Prostate gland (tissue), 2 donors: ENCODE measurements at regions not wholly inside any gene's neighbourhood (a gene's known extent, or its start where the extent isn't known, plus 50 kb on each side); places are given as distances from the start of the nearest gene placed in this dataset.

Experiments used
- DNase-seq: peaks from one replicate; pipeline ENCODE4 v3.0.0-alpha.2; 2019; ENCODE audit warnings: low spot score
- H3K27ac ChIP-seq, 2 donors: fragments of 200-600 bp; sonication (generic); 2 replicates each; pipeline ENCODE4 v1.5.1; 2017 to 2019
- H3K27me3 ChIP-seq: fragments of 200-600 bp; sonication (generic); replicated peaks from 2 replicates; pipeline ENCODE4 v1.5.1; 2019; ENCODE audit not compliant: insufficient read depth
- H3K36me3 ChIP-seq, 2 donors: fragments of 200-600 bp; sonication (generic); 1 replicate in 1 of 2; 2 replicates in 1 of 2; pipeline versions ENCODE4 v1.5.1 to v1.8.1; 2017 to 2019
- H3K4me1 ChIP-seq: fragments of 200-600 bp; sonication (generic); replicated peaks from 2 replicates; pipeline ENCODE4 v1.5.1; 2019
- H3K4me3 ChIP-seq, 2 donors: fragments of 200-600 bp; sonication (generic); 2 replicates each; pipeline ENCODE4 v1.5.1; 2017 to 2019
- H3K9me3 ChIP-seq: fragments of 200-600 bp; sonication (generic); 2 replicates; pipeline ENCODE4 v1.5.1; 2017
- POLR2A ChIP-seq: fragments of 450-650 bp; IDR thresholded peaks from one replicate; pipeline ENCODE4 v1.6.1; 2016; ENCODE audit warnings: antibody characterized with exemption, mild to moderate bottlenecking
- POLR2AphosphoS5 ChIP-seq: sonication (generic); formaldehyde crosslinking; IDR thresholded peaks from one replicate; pipeline ENCODE4 v1.6.1; 2017; ENCODE audit warnings: antibody characterized with exemption
- WGBS: methylation state at CpG from one replicate; pipeline ENCODE4 v1.1.5; 2018; 5-methylcytosine and 5-hydroxymethylcytosine counted together
- intact Hi-C: fragments of 100-400 bp; cut with DNase I; formaldehyde crosslinking; loops from one replicate; pipeline ENCODE4 v1.14.2; 2022
- TF ChIP-seq, protein P1 (sequence below), 4 experiments: fragments of 200-600 bp in 2 of 4; fragments of 450-650 bp in 2 of 4; sonication (generic) in 2 of 4; IDR thresholded peaks; 1 replicate in 3 of 4; 2 replicates in 1 of 4; pipeline ENCODE4 v1.5.1; 2016 to 2019; ENCODE audit warnings: antibody characterized with exemption in 4 of 4, mild to moderate bottlenecking in 2 of 4, moderate library complexity in 2 of 4

DNA sequence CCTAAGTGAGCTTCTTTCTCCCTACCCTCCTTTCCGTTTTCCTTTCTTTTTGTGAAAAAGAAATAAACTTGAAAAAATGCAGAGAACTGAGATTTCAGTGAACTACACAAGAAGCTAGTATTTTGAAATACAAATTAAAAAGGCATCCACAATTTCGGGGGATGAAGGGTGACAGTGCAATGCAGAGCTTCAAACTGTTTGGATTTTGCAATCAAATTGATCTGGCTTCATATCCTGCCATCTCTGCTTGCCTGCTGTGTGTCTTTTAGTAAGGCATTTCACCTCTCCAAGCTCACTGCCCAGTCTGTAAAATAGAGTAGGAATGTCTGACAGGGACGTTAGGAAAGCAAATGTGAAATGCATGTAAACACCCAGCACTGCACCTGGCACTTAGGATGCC is 258.0 kb downstream of the HACE1 start:
- DNase-seq = no peak
- no peaks in the 10 kb centered on the region for H3K4me1 ChIP-seq
- H3K9me3 ChIP-seq = no peaks in the 10 kb centered on the region
- no peak overlapping the region for H3K4me3 ChIP-seq
- H3K27me3 ChIP-seq = no peaks in the 10 kb centered on the region
- 40% methylated on average over 3 of the region's 3 CpGs for WGBS
- no peak overlapping the region for H3K27ac ChIP-seq
- TF ChIP-seq POLR2AphosphoS5 = no peak
- TF ChIP-seq POLR2A = no peak
- TF ChIP-seq, protein P1, sequence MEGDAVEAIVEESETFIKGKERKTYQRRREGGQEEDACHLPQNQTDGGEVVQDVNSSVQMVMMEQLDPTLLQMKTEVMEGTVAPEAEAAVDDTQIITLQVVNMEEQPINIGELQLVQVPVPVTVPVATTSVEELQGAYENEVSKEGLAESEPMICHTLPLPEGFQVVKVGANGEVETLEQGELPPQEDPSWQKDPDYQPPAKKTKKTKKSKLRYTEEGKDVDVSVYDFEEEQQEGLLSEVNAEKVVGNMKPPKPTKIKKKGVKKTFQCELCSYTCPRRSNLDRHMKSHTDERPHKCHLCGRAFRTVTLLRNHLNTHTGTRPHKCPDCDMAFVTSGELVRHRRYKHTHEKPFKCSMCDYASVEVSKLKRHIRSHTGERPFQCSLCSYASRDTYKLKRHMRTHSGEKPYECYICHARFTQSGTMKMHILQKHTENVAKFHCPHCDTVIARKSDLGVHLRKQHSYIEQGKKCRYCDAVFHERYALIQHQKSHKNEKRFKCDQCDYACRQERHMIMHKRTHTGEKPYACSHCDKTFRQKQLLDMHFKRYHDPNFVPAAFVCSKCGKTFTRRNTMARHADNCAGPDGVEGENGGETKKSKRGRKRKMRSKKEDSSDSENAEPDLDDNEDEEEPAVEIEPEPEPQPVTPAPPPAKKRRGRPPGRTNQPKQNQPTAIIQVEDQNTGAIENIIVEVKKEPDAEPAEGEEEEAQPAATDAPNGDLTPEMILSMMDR (IDR thresholded peaks at IDR 0.05) = no peak
- intact Hi-C loops = no loop called here
- no peaks in the 10 kb centered on the region for H3K36me3 ChIP-seq

DNA sequence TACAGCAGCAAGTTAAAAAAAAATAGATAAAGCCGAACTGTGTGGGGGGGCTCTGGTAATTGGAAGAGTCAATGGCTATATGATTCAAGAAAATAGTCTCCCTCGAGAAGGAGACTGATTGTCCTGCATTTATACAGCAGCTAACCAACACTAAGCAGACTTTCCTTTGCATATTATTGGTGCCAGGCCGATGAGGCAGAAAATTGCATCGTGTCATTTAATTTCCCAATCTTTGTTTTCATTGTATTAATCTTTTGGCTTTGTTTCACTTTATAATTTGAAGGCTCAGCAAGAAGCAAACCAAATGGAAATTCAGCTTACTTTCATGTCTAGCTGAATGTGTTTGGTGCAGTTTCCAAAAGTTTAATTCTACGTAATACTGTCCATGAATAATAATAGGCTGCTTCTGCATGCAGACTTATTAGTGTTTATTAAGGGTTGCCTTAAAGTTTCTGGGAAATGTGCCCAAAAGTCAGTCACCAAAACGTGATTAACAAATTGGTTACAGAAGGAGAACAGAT is 258.5 kb downstream of the HACE1 start:
- H3K27me3 ChIP-seq = no peaks in the 10 kb centered on the region
- H3K27ac ChIP-seq = no peak overlapping the region
- intact Hi-C loops = no loop called here
- WGBS = 49% methylated on average over 6 of the region's 6 CpGs
- H3K9me3 ChIP-seq = no peaks in the 10 kb centered on the region
- H3K4me1 ChIP-seq = no peaks in the 10 kb centered on the region
- no peak overlapping the region for H3K4me3 ChIP-seq
- no peak for DNase-seq
- H3K36me3 ChIP-seq = no peaks in the 10 kb centered on the region
- TF ChIP-seq, protein P1 (IDR thresholded peaks at IDR 0.05) = no peak
- TF ChIP-seq POLR2A (no peak), POLR2AphosphoS5 (no peak)

DNA sequence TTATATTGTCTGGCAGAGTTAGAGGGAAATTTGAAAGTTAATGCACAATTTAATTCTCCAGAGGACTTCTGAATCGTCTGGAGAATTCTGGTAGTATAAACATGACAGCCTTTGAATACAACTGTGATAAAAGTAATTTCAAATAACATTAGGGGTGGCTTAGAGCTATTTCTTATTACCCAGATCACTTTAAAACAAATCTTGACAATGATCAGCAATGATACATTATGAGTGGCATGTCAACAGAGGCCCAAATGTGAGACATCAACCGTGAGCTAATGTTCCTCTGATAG is 259.1 kb downstream of the HACE1 start:
- TF ChIP-seq, protein P1 (IDR thresholded peaks at IDR 0.05) = no peak
- TF ChIP-seq POLR2AphosphoS5 (no peak), POLR2A (no peak)
- 44% methylated on average over 2 of the region's 2 CpGs for WGBS
- no peaks in the 10 kb centered on the region for H3K36me3 ChIP-seq
- no peak overlapping the region for H3K4me3 ChIP-seq
- no peak overlapping the region for H3K27ac ChIP-seq
- no peaks in the 10 kb centered on the region for H3K9me3 ChIP-seq
- DNase-seq = no peak
- no peaks in the 10 kb centered on the region for H3K27me3 ChIP-seq
- no peaks in the 10 kb centered on the region for H3K4me1 ChIP-seq
- intact Hi-C loops = no loop called here

DNA sequence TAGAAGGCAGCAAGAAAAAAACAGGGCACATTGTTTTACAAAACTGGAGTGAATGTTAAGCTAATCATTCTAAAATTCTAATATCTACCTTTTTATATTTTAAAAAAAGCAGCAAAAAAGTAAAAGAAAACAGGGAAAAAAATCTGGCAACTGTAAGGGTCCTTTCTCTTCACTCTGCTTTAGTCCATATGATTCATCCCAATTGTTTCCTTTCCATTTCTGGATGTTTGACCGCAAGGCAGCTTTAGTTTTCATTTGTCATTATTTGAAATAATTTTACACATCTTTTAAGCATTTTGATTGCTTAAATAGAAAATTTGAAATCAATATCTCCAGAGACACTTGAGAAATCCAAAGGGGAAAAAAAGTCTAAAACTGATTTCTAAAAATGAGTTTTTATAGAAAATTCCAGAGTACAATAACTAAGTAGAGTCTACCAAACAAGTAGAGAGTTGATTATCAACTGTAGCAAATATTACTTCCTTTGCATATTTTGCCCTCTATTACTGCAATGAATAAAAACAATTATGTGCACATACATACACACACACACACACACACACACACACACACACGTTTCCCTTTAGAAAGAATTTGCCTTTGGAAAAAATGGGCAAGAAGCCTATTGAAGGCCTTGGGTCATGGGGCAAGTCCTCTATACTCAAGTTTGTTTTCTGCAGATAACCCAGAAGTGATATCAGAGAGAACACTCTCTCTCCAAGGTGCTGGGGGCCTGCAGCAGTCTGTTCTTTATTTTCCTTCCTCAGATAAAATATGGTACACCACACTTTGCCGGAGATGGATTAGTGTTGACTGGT is 259.7 kb downstream of the HACE1 start:
- Histone ChIP-seq H3K4me1 (no peaks in the 10 kb centered on the region), H3K9me3 (no peaks in the 10 kb centered on the region), H3K36me3 (no peaks in the 10 kb centered on the region), H3K4me3 (no peak overlapping the region), H3K27ac (no peak overlapping the region), H3K27me3 (no peaks in the 10 kb centered on the region)
- intact Hi-C loops = no loop called here
- TF ChIP-seq POLR2AphosphoS5 (no peak), POLR2A (no peak)
- TF ChIP-seq, protein P1 (IDR thresholded peaks at IDR 0.05) = no peak
- DNase-seq = no peak
- 73% methylated on average over 3 of the region's 3 CpGs for WGBS

DNA sequence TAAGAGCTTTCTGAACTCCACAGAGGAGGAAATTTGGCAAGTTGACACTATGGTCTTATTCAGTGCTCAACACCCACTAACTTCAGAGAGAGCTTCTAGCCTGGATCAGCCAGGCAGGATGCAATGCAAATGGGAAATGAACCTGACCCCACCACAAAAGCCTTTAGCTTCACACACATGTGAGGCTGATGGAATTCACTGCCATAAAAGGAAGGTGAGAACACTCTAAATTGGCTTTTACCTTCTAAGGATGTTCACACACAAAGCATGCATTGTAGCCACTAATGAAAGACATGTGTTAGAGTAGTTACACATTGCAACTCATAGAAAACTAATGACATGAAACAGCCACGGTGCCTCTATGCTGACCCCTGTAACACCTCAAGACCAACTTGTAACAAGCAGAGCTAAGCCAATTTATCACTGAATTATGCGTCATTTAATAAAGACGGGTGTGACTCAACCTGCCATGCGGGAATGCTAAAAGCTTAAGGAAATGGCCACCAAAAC is 262.1 kb downstream of the HACE1 start:
- no peak for TF ChIP-seq POLR2AphosphoS5
- TF ChIP-seq, protein P1 (IDR thresholded peaks at IDR 0.05) = no peak
- no peak for TF ChIP-seq POLR2A
- no peaks in the 10 kb centered on the region for H3K27me3 ChIP-seq
- no peak overlapping the region for H3K27ac ChIP-seq
- H3K36me3 ChIP-seq = no peaks in the 10 kb centered on the region
- intact Hi-C loops = no loop called here
- H3K4me3 ChIP-seq = no peak overlapping the region
- no peaks in the 10 kb centered on the region for H3K9me3 ChIP-seq
- no peaks in the 10 kb centered on the region for H3K4me1 ChIP-seq
- DNase-seq = no peak
- WGBS = 59% methylated on average over 4 of the region's 4 CpGs
